ENCODE measurements at regions not wholly inside any gene's neighbourhood (a gene's known extent, or its start where the extent isn't known, plus 50 kb on each side); places are given as distances from the start of the nearest gene placed in this dataset.

DNA sequence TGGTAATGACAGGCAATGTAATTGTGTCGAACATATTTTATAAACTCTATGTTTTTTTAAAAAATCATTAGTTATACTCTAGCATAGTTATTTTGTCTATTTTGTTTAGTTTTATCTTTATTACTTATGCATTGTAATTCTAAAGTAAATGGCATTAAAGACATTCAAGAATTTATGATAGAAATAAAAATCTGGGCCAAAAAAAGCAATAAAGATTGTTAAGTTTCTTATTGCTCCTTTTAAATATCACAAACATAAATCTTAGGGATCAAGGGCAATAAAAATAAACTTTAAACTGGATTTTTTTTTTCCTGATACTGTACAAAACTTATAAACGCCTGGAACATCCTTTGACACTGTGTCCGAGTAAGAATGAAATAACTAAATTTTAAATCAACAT, 931.5 kb upstream of the EYS start:
- TF ChIP-seq, protein P1, sequence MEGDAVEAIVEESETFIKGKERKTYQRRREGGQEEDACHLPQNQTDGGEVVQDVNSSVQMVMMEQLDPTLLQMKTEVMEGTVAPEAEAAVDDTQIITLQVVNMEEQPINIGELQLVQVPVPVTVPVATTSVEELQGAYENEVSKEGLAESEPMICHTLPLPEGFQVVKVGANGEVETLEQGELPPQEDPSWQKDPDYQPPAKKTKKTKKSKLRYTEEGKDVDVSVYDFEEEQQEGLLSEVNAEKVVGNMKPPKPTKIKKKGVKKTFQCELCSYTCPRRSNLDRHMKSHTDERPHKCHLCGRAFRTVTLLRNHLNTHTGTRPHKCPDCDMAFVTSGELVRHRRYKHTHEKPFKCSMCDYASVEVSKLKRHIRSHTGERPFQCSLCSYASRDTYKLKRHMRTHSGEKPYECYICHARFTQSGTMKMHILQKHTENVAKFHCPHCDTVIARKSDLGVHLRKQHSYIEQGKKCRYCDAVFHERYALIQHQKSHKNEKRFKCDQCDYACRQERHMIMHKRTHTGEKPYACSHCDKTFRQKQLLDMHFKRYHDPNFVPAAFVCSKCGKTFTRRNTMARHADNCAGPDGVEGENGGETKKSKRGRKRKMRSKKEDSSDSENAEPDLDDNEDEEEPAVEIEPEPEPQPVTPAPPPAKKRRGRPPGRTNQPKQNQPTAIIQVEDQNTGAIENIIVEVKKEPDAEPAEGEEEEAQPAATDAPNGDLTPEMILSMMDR (conservative IDR thresholded peaks at IDR 0.05; ENCODE audit: low read depth, low read length) = no peak
- no peak for TF ChIP-seq EZH2 (IDR thresholded peaks at IDR 0.05; ENCODE audit: low read length, unreplicated experiment)
- TF ChIP-seq EZH2phosphoT487 (IDR thresholded peaks at IDR 0.05; ENCODE audit: borderline replicate concordance, low read length) = no peak
